ENCODE measurements at regions not wholly inside any gene's neighbourhood (a gene's known extent, or its start where the extent isn't known, plus 50 kb on each side); places are given as distances from the start of the nearest gene placed in this dataset.
"Not testable (repeated sequence)": the region's sequence is repeated elsewhere in the genome, so short reads cannot be mapped to it uniquely, and the experiment has no call there.

- DNase-seq = not testable (repeated sequence)
Measured at GRCh38 chr3:198147993-198148392, 188.0 kb downstream of the LMLN start.

GRCh38 chr3:198149904-198150303 lies 189.9 kb downstream of the LMLN start:
- not testable (repeated sequence) for DNase-seq

- DNase-seq = not testable (repeated sequence)
Measured at GRCh38 chr3:198151867-198152266, 191.8 kb downstream of the LMLN start.

- DNase-seq = not testable (repeated sequence)
Measured at GRCh38 chr3:198155771-198156170, 195.8 kb downstream of the LMLN start.

GRCh38 chr3:198157231-198157868 lies 197.3 kb downstream of the LMLN start:
- DNase-seq = not testable (repeated sequence)

- not testable (repeated sequence) for DNase-seq
Measured at GRCh38 chr3:198158007-198158406, 198.0 kb downstream of the LMLN start.

GRCh38 chr3:198167339-198168039 lies 207.5 kb downstream of the LMLN start:
- DNase-seq = peak; percentile 67

- not testable (repeated sequence) for DNase-seq
Measured at GRCh38 chr3:198170781-198171180, 210.8 kb downstream of the LMLN start.

- not testable (repeated sequence) for DNase-seq
Measured at GRCh38 chr3:198173080-198173479, 213.1 kb downstream of the LMLN start.

- DNase-seq = not testable (repeated sequence)
Measured at GRCh38 chr3:198173929-198174574, 214.0 kb downstream of the LMLN start.

Measured in stimulated activated CD4-positive, alpha-beta T cell treated with anti-CD3 and anti-CD28 coated beads, Interleukin-1b, Interleukin-23, amount 100 ng/mL, for 48 hours (primary cell).